ENCODE measurements at regions not wholly inside any gene's neighbourhood (a gene's known extent, or its start where the extent isn't known, plus 50 kb on each side); places are given as distances from the start of the nearest gene placed in this dataset.
"Not testable (repeated sequence)": the region's sequence is repeated elsewhere in the genome, so short reads cannot be mapped to it uniquely, and the experiment has no call there.

- H3K27me3 Mint-ChIP-seq; H3K4me2 ChIP-seq (replicated peaks; ENCODE audit: low read depth, low read length, poor library complexity, severe bottlenecking); POLR2A ChIA-PET; ATAC-seq (ENCODE audit: low read depth); H3K4me3 ChIP-seq (ENCODE audit: control extremely low read depth in 1 of 5, extremely low read depth in 1 of 5, insufficient read depth in 1 of 5, low read depth in 2 of 5, low read length in 4 of 5); H3K4me3 Mint-ChIP-seq; intact Hi-C loops (cut with micrococcal nuclease); H3K27me3 ChIP-seq (replicated peaks in 1 of 4; ENCODE audit: control extremely low read depth in 1 of 4, control insufficient read depth in 3 of 4, insufficient read depth in 4 of 4, low read length in 3 of 4); H3K4me1 ChIP-seq (ENCODE audit: control insufficient read depth in 2 of 2, insufficient read depth in 2 of 2, low read length in 2 of 2); DNase-seq; H3K27ac Mint-ChIP-seq; CTCF ChIA-PET; H4K20me1 ChIP-seq (ENCODE audit: control insufficient read depth, insufficient read depth, low read length, poor library complexity, severe bottlenecking); H2AFZ ChIP-seq (ENCODE audit: insufficient read depth, low read depth, low read length, poor library complexity, severe bottlenecking); H3K27ac ChIP-seq (ENCODE audit: low read length in 2 of 2); H3K79me2 ChIP-seq (ENCODE audit: control insufficient read depth, insufficient read depth, low read length); H3K9ac ChIP-seq (ENCODE audit: low read length); H3K36me3 ChIP-seq (replicated peaks in 1 of 2; ENCODE audit: control extremely low read depth in 1 of 2, control insufficient read depth in 1 of 2, extremely low read depth in 1 of 2, insufficient read depth in 2 of 2, low read length in 1 of 2); H3K9me3 Mint-ChIP-seq (ENCODE audit: insufficient read depth); H3K4me1 Mint-ChIP-seq: not testable (repeated sequence)
- WGBS (ENCODE audit: insufficient coverage), result 90% methylated on average over 7 of the region's 10 CpGs
- peaks cover 0 to 27% (median 0%) of the 10 kb centered on the region in 3 donors for H3K9me3 ChIP-seq (ENCODE audit: control extremely low read depth in 1 of 3, control insufficient read depth in 2 of 3, insufficient read depth in 1 of 3, low read length in 2 of 3)
These were observed 157.0 kb upstream of the ZNF469 start for GRCh38 chr16:88225640-88226230.

- H3K9me3 Mint-ChIP-seq (ENCODE audit: insufficient read depth); H3K27ac Mint-ChIP-seq; H3K27me3 ChIP-seq (replicated peaks in 1 of 4; ENCODE audit: control extremely low read depth in 1 of 4, control insufficient read depth in 3 of 4, insufficient read depth in 4 of 4, low read length in 3 of 4); H3K4me3 ChIP-seq (ENCODE audit: control extremely low read depth in 1 of 5, extremely low read depth in 1 of 5, insufficient read depth in 1 of 5, low read depth in 2 of 5, low read length in 4 of 5); H3K4me1 ChIP-seq (ENCODE audit: control insufficient read depth in 2 of 2, insufficient read depth in 2 of 2, low read length in 2 of 2); H3K27me3 Mint-ChIP-seq; H4K20me1 ChIP-seq (ENCODE audit: control insufficient read depth, insufficient read depth, low read length, poor library complexity, severe bottlenecking); POLR2A ChIA-PET; H3K4me2 ChIP-seq (replicated peaks; ENCODE audit: low read depth, low read length, poor library complexity, severe bottlenecking); H3K9ac ChIP-seq (ENCODE audit: low read length); H3K79me2 ChIP-seq (ENCODE audit: control insufficient read depth, insufficient read depth, low read length); CTCF ChIA-PET; ATAC-seq (ENCODE audit: low read depth); H3K4me3 Mint-ChIP-seq; intact Hi-C loops (cut with micrococcal nuclease); H3K4me1 Mint-ChIP-seq; H3K27ac ChIP-seq (ENCODE audit: low read length in 2 of 2); H2AFZ ChIP-seq (ENCODE audit: insufficient read depth, low read depth, low read length, poor library complexity, severe bottlenecking); H3K36me3 ChIP-seq (replicated peaks in 1 of 2; ENCODE audit: control extremely low read depth in 1 of 2, control insufficient read depth in 1 of 2, extremely low read depth in 1 of 2, insufficient read depth in 2 of 2, low read length in 1 of 2); DNase-seq: not testable (repeated sequence)
- H3K9me3 ChIP-seq (ENCODE audit: control extremely low read depth in 1 of 3, control insufficient read depth in 2 of 3, insufficient read depth in 1 of 3, low read length in 2 of 3), result peaks cover 0 to 22% (median 0%) of the 10 kb centered on the region in 3 donors
- WGBS (ENCODE audit: insufficient coverage), result 90% methylated on average over 13 of the region's 14 CpGs
These were observed 156.5 kb upstream of the ZNF469 start for GRCh38 chr16:88226302-88226701.

GRCh38 chr16:88227026-88227721 is 155.6 kb upstream of the ZNF469 start:
- intact Hi-C loops (cut with micrococcal nuclease); H3K9me3 Mint-ChIP-seq (ENCODE audit: insufficient read depth); H3K79me2 ChIP-seq (ENCODE audit: control insufficient read depth, insufficient read depth, low read length); H3K27me3 Mint-ChIP-seq; POLR2A ChIA-PET; H3K4me3 Mint-ChIP-seq; CTCF ChIA-PET; H3K4me1 Mint-ChIP-seq; H3K27ac Mint-ChIP-seq; H3K27me3 ChIP-seq (replicated peaks in 1 of 4; ENCODE audit: control extremely low read depth in 1 of 4, control insufficient read depth in 3 of 4, insufficient read depth in 4 of 4, low read length in 3 of 4); H2AFZ ChIP-seq (ENCODE audit: insufficient read depth, low read depth, low read length, poor library complexity, severe bottlenecking); H3K9ac ChIP-seq (ENCODE audit: low read length); H4K20me1 ChIP-seq (ENCODE audit: control insufficient read depth, insufficient read depth, low read length, poor library complexity, severe bottlenecking); ATAC-seq (ENCODE audit: low read depth); H3K36me3 ChIP-seq (replicated peaks in 1 of 2; ENCODE audit: control extremely low read depth in 1 of 2, control insufficient read depth in 1 of 2, extremely low read depth in 1 of 2, insufficient read depth in 2 of 2, low read length in 1 of 2); H3K4me3 ChIP-seq (ENCODE audit: control extremely low read depth in 1 of 5, extremely low read depth in 1 of 5, insufficient read depth in 1 of 5, low read depth in 2 of 5, low read length in 4 of 5); H3K27ac ChIP-seq (ENCODE audit: low read length in 2 of 2); DNase-seq; H3K4me2 ChIP-seq (replicated peaks; ENCODE audit: low read depth, low read length, poor library complexity, severe bottlenecking); H3K4me1 ChIP-seq (ENCODE audit: control insufficient read depth in 2 of 2, insufficient read depth in 2 of 2, low read length in 2 of 2): not testable (repeated sequence)
- H3K9me3 ChIP-seq (ENCODE audit: control extremely low read depth in 1 of 3, control insufficient read depth in 2 of 3, insufficient read depth in 1 of 3, low read length in 2 of 3), result peaks cover 0 to 21% (median 0%) of the 10 kb centered on the region in 3 donors
- WGBS (ENCODE audit: insufficient coverage), result 83% methylated on average over 2 of the region's 35 CpGs

- H3K4me1 ChIP-seq (ENCODE audit: control insufficient read depth in 2 of 2, insufficient read depth in 2 of 2, low read length in 2 of 2); DNase-seq: not testable (repeated sequence)
These were observed 154.9 kb upstream of the ZNF469 start for GRCh38 chr16:88227722-88228482.

More at GRCh38 chr16:88227722-88228482, 154.9 kb upstream of the ZNF469 start:
- H3K9me3 ChIP-seq (ENCODE audit: control extremely low read depth in 1 of 3, control insufficient read depth in 2 of 3, insufficient read depth in 1 of 3, low read length in 2 of 3), result peaks cover 0 to 21% (median 0%) of the 10 kb centered on the region in 3 donors
- H4K20me1 ChIP-seq (ENCODE audit: control insufficient read depth, insufficient read depth, low read length, poor library complexity, severe bottlenecking); POLR2A ChIA-PET; ATAC-seq (ENCODE audit: low read depth); H3K4me3 ChIP-seq (ENCODE audit: control extremely low read depth in 1 of 5, extremely low read depth in 1 of 5, insufficient read depth in 1 of 5, low read depth in 2 of 5, low read length in 4 of 5); H3K4me3 Mint-ChIP-seq; H3K27ac Mint-ChIP-seq; H3K36me3 ChIP-seq (replicated peaks in 1 of 2; ENCODE audit: control extremely low read depth in 1 of 2, control insufficient read depth in 1 of 2, extremely low read depth in 1 of 2, insufficient read depth in 2 of 2, low read length in 1 of 2); H3K27ac ChIP-seq (ENCODE audit: low read length in 2 of 2); H3K4me1 Mint-ChIP-seq; intact Hi-C loops (cut with micrococcal nuclease); H3K79me2 ChIP-seq (ENCODE audit: control insufficient read depth, insufficient read depth, low read length); H3K4me2 ChIP-seq (replicated peaks; ENCODE audit: low read depth, low read length, poor library complexity, severe bottlenecking); H3K9ac ChIP-seq (ENCODE audit: low read length); H2AFZ ChIP-seq (ENCODE audit: insufficient read depth, low read depth, low read length, poor library complexity, severe bottlenecking); H3K27me3 Mint-ChIP-seq; H3K9me3 Mint-ChIP-seq (ENCODE audit: insufficient read depth); CTCF ChIA-PET; H3K27me3 ChIP-seq (replicated peaks in 1 of 4; ENCODE audit: control extremely low read depth in 1 of 4, control insufficient read depth in 3 of 4, insufficient read depth in 4 of 4, low read length in 3 of 4): not testable (repeated sequence)
- 93% methylated on average over 31 of the region's 36 CpGs for WGBS (ENCODE audit: insufficient coverage)
